Retinal pigment epithelial cell (primary cell): ENCODE measurements at regions not wholly inside any gene's neighbourhood (a gene's known extent, or its start where the extent isn't known, plus 50 kb on each side); places are given as distances from the start of the nearest gene placed in this dataset.

Source experiments
- DNase-seq: peaks from one replicate; pipeline ENCODE4 v3.0.0-alpha.2; 2010; ENCODE audit warnings: low read depth
- H3K4me3 ChIP-seq: 2 replicates; pipeline ENCODE4 v1.5.1; 2011; ENCODE audit warnings: mild to moderate bottlenecking, low read length, control low read depth, moderate library complexity
- TF ChIP-seq, protein P1 (sequence below): conservative IDR thresholded peaks from 2 replicates; pipeline ENCODE4 v1.5.1; 2011; ENCODE audit warnings: low read depth, low read length, control low read depth, inconsistent platforms

DNA sequence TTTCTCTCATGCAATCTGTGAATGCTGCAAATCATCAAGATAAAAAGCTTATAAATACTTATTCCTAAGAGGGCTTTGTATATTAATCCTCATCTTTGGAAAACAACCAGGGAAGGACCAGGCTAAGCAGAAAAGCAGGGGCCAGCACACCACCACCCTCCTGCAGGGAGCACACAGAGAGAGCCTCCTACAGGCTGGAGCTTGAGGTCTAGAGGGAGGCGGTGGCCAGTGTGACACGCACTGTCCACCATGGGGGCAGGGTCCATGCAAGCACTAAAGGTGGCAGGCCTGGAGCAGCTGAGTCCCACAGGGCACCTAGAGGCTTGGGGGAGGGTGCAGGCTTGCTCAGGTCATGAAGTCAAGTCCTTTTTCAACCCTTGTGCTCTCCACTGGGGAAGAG is 236.9 kb downstream of the TACR3 start:
- TF ChIP-seq, protein P1, sequence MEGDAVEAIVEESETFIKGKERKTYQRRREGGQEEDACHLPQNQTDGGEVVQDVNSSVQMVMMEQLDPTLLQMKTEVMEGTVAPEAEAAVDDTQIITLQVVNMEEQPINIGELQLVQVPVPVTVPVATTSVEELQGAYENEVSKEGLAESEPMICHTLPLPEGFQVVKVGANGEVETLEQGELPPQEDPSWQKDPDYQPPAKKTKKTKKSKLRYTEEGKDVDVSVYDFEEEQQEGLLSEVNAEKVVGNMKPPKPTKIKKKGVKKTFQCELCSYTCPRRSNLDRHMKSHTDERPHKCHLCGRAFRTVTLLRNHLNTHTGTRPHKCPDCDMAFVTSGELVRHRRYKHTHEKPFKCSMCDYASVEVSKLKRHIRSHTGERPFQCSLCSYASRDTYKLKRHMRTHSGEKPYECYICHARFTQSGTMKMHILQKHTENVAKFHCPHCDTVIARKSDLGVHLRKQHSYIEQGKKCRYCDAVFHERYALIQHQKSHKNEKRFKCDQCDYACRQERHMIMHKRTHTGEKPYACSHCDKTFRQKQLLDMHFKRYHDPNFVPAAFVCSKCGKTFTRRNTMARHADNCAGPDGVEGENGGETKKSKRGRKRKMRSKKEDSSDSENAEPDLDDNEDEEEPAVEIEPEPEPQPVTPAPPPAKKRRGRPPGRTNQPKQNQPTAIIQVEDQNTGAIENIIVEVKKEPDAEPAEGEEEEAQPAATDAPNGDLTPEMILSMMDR: peak; percentile 33
- peak; percentile 61 for DNase-seq
- no peak overlapping the region for H3K4me3 ChIP-seq

GRCh38 chr4:103482471-103482870 is 237.3 kb downstream of the TACR3 start:
- DNase-seq: peak; percentile 56
- no peak overlapping the region for H3K4me3 ChIP-seq
- TF ChIP-seq, protein P1: no peak

- DNase-seq: no peak
- TF ChIP-seq, protein P1: peak; percentile 26
- H3K4me3 ChIP-seq: no peak overlapping the region
Measured at GRCh38 chr4:103478734-103479133, 241.1 kb downstream of the TACR3 start.

- TF ChIP-seq, protein P1: no peak
- no peak overlapping the region for H3K4me3 ChIP-seq
- DNase-seq: no peak
Measured at GRCh38 chr4:103478210-103478609, 241.6 kb downstream of the TACR3 start.

DNA sequence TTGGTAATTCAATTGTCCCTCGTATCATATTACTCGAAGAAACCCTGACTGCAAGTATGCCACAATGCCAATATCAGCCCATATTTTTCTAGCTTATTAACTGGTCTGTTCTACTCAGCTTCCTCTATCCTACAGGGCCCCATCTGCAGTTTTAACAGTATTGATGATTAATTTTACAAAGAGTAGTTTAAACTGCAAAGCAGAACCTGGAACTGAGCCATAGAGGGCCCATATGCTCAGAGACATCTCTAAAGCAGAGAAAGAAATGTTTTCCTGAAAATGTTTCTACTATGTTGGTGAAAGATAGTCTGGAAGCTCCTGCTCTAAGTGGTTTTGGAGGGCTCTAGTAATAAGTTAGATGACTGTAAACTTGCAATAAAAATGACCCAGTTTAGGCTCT is 259.4 kb upstream of the CENPE start:
- no peak overlapping the region for H3K4me3 ChIP-seq
- TF ChIP-seq, protein P1: no peak

GRCh38 chr4:103451341-103451740 is 253.2 kb upstream of the CENPE start:
- H3K4me3 ChIP-seq: no peak overlapping the region
- DNase-seq: no peak

More for the DNA sequence above, 259.4 kb upstream of the CENPE start:
- DNase-seq: no peak

DNA sequence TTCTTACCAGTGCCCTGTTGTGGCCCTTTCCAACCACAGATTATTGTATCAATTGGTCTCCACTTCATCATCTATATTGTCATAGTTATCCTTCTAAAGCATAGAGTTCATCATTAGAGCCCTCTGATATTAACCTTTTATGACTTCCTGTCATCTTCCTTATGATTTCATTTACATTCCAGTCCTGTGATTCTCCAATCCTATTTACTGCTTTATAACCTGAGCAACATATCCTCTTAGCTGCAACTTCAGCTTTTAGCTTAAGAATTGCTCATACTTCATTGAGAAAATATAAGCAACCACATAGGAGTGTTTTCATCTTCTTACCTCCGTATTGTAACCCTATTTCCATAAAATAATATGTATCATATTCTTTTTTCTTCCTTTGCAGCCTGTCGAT is 252.6 kb upstream of the CENPE start:
- DNase-seq: no peak
- TF ChIP-seq, protein P1: no peak
- no peak overlapping the region for H3K4me3 ChIP-seq

More at GRCh38 chr4:103451341-103451740, 253.2 kb upstream of the CENPE start:
- TF ChIP-seq, protein P1: no peak
